Stomach (tissue), 8 donors: ENCODE measurements at regions not wholly inside any gene's neighbourhood (a gene's known extent, or its start where the extent isn't known, plus 50 kb on each side); places are given as distances from the start of the nearest gene placed in this dataset.

Experiments
- DNase-seq, 2 donors: peaks; one replicate each; pipeline versions ENCODE4 v3.0.0 to v3.0.0-alpha.2; 2013 to 2019
- H3K27ac ChIP-seq, 5 donors: fragments of 200-600 bp in 4 of 5; sonication (generic) in 4 of 5; one replicate each; pipeline ENCODE4 v1.5.1; 2013 to 2019; ENCODE audit warnings: mild to moderate bottlenecking in 1 of 5, moderate library complexity in 1 of 5
- H3K27me3 ChIP-seq, 3 donors: fragments of 200-600 bp; sonication (generic); one replicate each; pipeline ENCODE4 v1.5.1; 2017 to 2019; ENCODE audit warnings: mixed run types in 1 of 3
- H3K36me3 ChIP-seq, 4 donors: fragments of 200-600 bp; sonication (generic); 1 replicate in 3 of 4; 2 replicates in 1 of 4; pipeline ENCODE4 v1.5.1; 2016 to 2019
- H3K4me1 ChIP-seq, 4 donors: fragments of 200-600 bp; sonication (generic); one replicate each; pipeline ENCODE4 v1.5.1; 2016 to 2019
- H3K4me3 ChIP-seq, 4 donors: fragments of 200-600 bp; sonication (generic) in 3 of 4; one replicate each; pipeline ENCODE4 v1.5.1; 2016 to 2019; ENCODE audit warnings: mild to moderate bottlenecking in 1 of 4
- H3K9me3 ChIP-seq, 4 donors: fragments of 200-600 bp; sonication (generic); one replicate each; pipeline ENCODE4 v1.5.1; 2016 to 2019
- EP300 ChIP-seq: sonication (generic); formaldehyde crosslinking; IDR thresholded peaks from one replicate; pipeline ENCODE4 v1.6.1; 2017; ENCODE audit warnings: antibody characterized with exemption
- POLR2A ChIP-seq, 4 donors: fragments of 450-650 bp; IDR thresholded peaks; one replicate each; pipeline ENCODE4 v1.6.1; 2016; ENCODE audit warnings: antibody characterized with exemption in 4 of 4, control low read depth in 2 of 4, mild to moderate bottlenecking in 1 of 4, moderate library complexity in 1 of 4
- POLR2AphosphoS5 ChIP-seq, 3 donors: sonication (generic); formaldehyde crosslinking; IDR thresholded peaks; one replicate each; pipeline ENCODE4 v1.6.1; 2016; ENCODE audit warnings: antibody characterized with exemption in 3 of 3
- WGBS, 5 donors: extraction: QIAGEN DNeasy Blood & Tissue Kit in 3 of 5; methylation state at CpG; one replicate each; pipeline versions ENCODE4 v1.1.5 to v1.1.7; 2013 to 2018; 5-methylcytosine and 5-hydroxymethylcytosine counted together
- intact Hi-C: fragments of 100-400 bp; cut with DNase I; formaldehyde crosslinking; loops from one replicate; pipeline ENCODE4 v1.15.1; 2023; ENCODE audit warnings: low total_unique reads
- TF ChIP-seq, protein P1 (sequence below), 7 experiments: fragments of 450-650 bp in 4 of 7; fragments of 200-600 bp in 3 of 7; sonication (generic) in 3 of 7; IDR thresholded peaks; one replicate each; pipeline ENCODE4 v1.5.1; 2016 to 2019; ENCODE audit warnings: antibody characterized with exemption in 7 of 7, control low read depth in 2 of 7, mild to moderate bottlenecking in 1 of 7
- donor health status: healthy with polysubstance abuse.
- donor health status: Bipolar disorder and iron deficiency.
- donor health status: healthy.

DNA sequence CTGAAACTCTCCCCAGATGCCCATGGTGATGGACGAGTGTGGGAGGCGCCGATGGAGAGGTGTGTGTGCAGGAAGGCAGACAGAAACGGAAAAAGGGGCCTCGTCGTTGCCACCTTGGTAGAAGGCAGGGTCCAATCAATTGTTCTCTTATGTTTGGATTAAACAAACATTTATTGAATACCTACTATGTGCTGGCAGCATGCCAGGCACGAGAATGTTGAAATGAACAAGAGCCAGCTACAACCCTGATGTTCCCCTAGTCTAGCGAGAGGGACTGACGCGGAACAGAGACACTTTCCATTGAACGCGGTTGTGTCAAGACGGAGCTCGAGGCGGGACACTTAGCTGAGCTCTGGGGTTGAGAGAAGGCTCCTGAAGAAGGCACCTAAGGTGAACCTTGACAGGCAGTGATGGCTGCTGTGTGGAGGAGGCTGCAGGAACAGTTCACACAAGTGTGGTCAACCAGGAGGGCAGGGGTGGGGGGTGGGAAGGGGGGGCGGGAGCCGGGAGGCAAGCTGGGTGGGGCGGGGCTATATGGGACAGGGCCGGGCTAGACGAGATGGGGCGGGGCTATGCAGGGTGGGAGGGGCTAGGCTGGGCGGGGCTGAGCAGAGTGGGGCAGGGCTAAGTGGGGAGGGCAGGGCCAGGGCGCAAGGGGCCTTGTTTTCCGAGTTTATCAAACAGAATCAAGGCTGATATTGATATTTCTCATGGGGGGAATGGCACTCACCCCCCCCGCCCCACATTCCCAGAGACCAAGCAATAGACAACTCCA, 181.0 kb downstream of the GATA3 start:
- intact Hi-C loops, result no loop called here
- H3K27me3 ChIP-seq, result peaks cover 0 to 13% (median 0%) of the 10 kb centered on the region in 3 donors
- H3K9me3 ChIP-seq, result no peaks in the 10 kb centered on the region
- no peaks in the 10 kb centered on the region for H3K4me1 ChIP-seq
- TF ChIP-seq EP300 (no peak), POLR2AphosphoS5 (IDR thresholded peaks at IDR 0.05) (no peak), POLR2A (IDR thresholded peaks at IDR 0.05) (no peak)
- TF ChIP-seq, protein P1, sequence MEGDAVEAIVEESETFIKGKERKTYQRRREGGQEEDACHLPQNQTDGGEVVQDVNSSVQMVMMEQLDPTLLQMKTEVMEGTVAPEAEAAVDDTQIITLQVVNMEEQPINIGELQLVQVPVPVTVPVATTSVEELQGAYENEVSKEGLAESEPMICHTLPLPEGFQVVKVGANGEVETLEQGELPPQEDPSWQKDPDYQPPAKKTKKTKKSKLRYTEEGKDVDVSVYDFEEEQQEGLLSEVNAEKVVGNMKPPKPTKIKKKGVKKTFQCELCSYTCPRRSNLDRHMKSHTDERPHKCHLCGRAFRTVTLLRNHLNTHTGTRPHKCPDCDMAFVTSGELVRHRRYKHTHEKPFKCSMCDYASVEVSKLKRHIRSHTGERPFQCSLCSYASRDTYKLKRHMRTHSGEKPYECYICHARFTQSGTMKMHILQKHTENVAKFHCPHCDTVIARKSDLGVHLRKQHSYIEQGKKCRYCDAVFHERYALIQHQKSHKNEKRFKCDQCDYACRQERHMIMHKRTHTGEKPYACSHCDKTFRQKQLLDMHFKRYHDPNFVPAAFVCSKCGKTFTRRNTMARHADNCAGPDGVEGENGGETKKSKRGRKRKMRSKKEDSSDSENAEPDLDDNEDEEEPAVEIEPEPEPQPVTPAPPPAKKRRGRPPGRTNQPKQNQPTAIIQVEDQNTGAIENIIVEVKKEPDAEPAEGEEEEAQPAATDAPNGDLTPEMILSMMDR (IDR thresholded peaks at IDR 0.05), result no peak
- H3K27ac ChIP-seq, result no peak overlapping the region
- no peak overlapping the region for H3K4me3 ChIP-seq
- no peaks in the 10 kb centered on the region for H3K36me3 ChIP-seq
- DNase-seq, result no peak
- whole genome bisulfite sequencing, 5 donors, result 78 to 85% (median 83%) methylated on average over 19 to 25 of the region's 25 CpGs

DNA sequence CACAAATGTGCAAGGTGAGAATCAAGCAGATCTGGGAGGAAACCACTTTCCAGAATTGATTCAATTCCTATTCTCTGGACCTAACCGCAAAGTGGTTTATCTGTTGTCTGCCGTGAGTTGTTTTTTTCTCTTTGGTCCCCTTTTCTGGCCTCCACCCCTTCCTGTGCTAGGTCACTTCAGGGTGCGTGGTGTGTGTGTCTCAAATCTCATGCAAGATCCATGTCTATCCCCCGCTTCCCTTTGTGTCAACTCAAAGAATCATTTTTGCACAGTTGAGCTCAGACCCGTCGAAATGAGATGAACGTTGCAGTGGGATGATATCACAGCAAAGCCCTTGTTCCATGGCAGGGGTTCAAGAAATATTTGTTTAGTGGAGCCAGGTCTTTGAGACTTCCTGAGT, 184.5 kb downstream of the GATA3 start:
- no peaks in the 10 kb centered on the region for H3K36me3 ChIP-seq
- 52 to 68% (median 60%) methylated on average over 7 of the region's 7 CpGs for WGBS, 5 donors
- intact Hi-C loops, result no loop called here
- H3K27ac ChIP-seq, result no peak overlapping the region
- no peaks in the 10 kb centered on the region for H3K4me1 ChIP-seq
- DNase-seq, result no peak
- H3K9me3 ChIP-seq, result no peaks in the 10 kb centered on the region
- no peak overlapping the region for H3K4me3 ChIP-seq
- TF ChIP-seq POLR2AphosphoS5 (IDR thresholded peaks at IDR 0.05) (no peak), POLR2A (IDR thresholded peaks at IDR 0.05) (no peak), EP300 (no peak)
- TF ChIP-seq, protein P1 (IDR thresholded peaks at IDR 0.05), result no peak
- peaks cover 0 to 13% (median 0%) of the 10 kb centered on the region in 3 donors for H3K27me3 ChIP-seq

DNA sequence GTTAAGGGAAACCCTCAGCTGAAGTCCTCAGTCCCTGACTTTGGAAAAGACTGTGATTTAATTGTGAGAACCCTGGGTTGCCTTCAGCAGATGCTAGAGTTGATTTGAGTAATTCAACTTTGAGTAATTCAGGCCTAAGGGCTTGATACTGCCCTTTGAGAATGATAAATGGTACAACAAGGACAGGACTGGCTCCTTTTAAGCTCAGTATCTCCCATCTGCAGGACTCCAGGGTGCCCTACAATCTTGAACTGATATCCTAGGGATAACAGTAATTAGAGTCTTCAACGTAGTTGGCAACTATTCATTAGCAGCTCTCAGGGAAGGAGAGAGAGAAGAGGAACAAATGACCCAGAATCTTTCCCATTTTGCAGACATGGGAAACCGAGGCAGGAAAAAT, 186.4 kb downstream of the GATA3 start:
- Histone ChIP-seq H3K4me1 (no peaks in the 10 kb centered on the region), H3K4me3 (no peak overlapping the region), H3K9me3 (no peaks in the 10 kb centered on the region), H3K27ac (no peak overlapping the region), H3K27me3 (peaks cover 0 to 13% (median 0%) of the 10 kb centered on the region in 3 donors), H3K36me3 (no peaks in the 10 kb centered on the region)
- DNase-seq, result no peak
- no peak for TF ChIP-seq POLR2A (IDR thresholded peaks at IDR 0.05)
- no peak for TF ChIP-seq POLR2AphosphoS5 (IDR thresholded peaks at IDR 0.05)
- TF ChIP-seq, protein P1 (IDR thresholded peaks at IDR 0.05), result no peak
- no peak for TF ChIP-seq EP300
- 49 to 66% (median 55%) methylated on average over 2 of the region's 2 CpGs for WGBS, 5 donors
- intact Hi-C loops, result no loop called here

DNA sequence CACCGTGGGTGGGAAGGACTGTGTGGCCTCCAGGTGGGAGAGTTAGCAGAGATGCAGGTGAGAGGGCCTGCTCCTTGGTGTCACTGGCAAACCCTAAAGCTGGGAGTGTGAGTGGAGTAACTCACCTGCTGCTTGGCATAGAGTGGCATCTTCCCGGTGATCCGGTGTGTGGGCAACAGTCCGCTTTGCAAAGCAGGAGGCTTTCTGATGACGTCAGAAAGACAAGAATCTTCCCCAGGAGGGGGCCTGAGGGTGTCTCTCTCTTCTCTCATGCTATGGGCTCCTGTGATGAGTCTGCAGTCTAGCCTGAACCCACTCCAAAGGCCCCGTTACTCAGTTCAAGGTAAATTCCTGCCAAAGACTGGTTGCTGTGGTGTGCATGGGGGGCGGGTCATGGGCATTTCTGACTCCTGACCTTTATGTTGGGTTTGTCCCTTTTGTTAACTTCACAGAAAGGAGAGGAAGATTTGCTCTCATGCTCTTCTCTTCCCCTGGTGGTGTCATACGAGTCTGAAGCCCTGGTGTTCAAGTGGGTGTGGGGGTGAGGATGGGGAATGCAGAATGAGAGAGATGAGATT, 187.9 kb downstream of the GATA3 start:
- H3K4me3 ChIP-seq, result no peak overlapping the region
- H3K27ac ChIP-seq, result no peak overlapping the region
- peaks cover 0 to 14% (median 10%) of the 10 kb centered on the region in 4 donors for H3K9me3 ChIP-seq
- H3K27me3 ChIP-seq, result peaks cover 0 to 13% (median 0%) of the 10 kb centered on the region in 3 donors
- no peaks in the 10 kb centered on the region for H3K4me1 ChIP-seq
- 78 to 90% (median 82%) methylated on average over 8 of the region's 8 CpGs for WGBS, 5 donors
- H3K36me3 ChIP-seq, result no peaks in the 10 kb centered on the region
- DNase-seq, result no peak
- intact Hi-C loops, result no loop called here
- TF ChIP-seq POLR2A (IDR thresholded peaks at IDR 0.05), result no peak
